ENCODE measurements at regions not wholly inside any gene's neighbourhood (a gene's known extent, or its start where the extent isn't known, plus 50 kb on each side); places are given as distances from the start of the nearest gene placed in this dataset. TPM values are rescaled to one million over a fixed set of nuclear protein-coding genes. Genes with fewer than 3 reads are reported as not detected.

Small RNA genes in the stretch of these regions (small RNA-seq; reads per million reads assigned to genes)
- gene AC048382.3 (ENCODE audit: insufficient read depth), result not detected
- not detected for gene CSPG4P5 (ENCODE audit: insufficient read depth)
- not detected for gene RF00017 (ENCODE audit: insufficient read depth)
- gene RN7SL417P (ENCODE audit: insufficient read depth), result not detected

Measured in H1 (cell line).